ENCODE measurements at regions not wholly inside any gene's neighbourhood (a gene's known extent, or its start where the extent isn't known, plus 50 kb on each side); places are given as distances from the start of the nearest gene placed in this dataset.

DNA sequence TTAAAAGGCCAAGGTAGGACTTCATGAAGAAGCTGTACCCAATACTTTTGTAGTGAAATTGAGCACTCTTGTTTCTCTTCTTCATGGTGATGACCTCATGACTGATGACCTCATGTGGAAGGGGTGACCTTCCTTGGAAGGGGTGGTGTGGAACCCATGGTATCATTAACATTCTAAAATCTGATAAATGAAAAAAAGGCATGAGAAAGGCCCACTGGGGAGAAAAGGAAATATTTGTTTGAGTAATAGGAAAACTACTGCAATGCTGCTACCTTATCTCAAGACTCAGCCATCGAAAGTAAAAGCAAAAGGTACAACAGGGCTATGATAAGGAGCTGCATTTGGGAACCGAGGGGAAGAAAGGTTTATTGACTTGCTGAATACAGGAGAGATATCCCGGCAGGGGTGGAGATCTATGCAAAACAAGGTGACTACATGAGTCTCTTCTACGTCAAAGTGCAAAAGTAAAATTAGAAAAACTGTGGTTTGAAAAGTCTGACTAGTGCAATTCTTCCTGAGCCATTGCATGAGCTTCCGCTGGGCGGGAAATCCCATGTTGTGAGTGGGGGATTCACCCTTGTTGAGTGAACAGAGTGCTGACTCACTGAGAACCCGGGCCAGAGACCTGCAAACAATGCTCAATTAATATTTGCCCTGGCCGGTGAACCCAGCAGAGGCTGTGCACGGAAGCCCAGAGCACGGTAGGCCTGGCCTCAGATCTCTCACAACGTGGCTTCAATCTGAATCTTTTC is 138.9 kb upstream of the RFC3 start (continued):
- TF ChIP-seq HOXB13 (CRISPR knock-in tag; IDR thresholded peaks at IDR 0.05; ENCODE audit: low read depth) = peak; percentile 65; the same call in 1 of the 2 replicates
- no peak for TF ChIP-seq MYC (IDR thresholded peaks at IDR 0.05; ENCODE audit: borderline replicate concordance, low read length)
- TF ChIP-seq RFX5 (IDR thresholded peaks at IDR 0.05) = no peak
- TF ChIP-seq, protein P1, sequence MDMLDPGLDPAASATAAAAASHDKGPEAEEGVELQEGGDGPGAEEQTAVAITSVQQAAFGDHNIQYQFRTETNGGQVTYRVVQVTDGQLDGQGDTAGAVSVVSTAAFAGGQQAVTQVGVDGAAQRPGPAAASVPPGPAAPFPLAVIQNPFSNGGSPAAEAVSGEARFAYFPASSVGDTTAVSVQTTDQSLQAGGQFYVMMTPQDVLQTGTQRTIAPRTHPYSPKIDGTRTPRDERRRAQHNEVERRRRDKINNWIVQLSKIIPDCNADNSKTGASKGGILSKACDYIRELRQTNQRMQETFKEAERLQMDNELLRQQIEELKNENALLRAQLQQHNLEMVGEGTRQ (IDR thresholded peaks at IDR 0.05) = no peak
- TF ChIP-seq, protein P2, sequence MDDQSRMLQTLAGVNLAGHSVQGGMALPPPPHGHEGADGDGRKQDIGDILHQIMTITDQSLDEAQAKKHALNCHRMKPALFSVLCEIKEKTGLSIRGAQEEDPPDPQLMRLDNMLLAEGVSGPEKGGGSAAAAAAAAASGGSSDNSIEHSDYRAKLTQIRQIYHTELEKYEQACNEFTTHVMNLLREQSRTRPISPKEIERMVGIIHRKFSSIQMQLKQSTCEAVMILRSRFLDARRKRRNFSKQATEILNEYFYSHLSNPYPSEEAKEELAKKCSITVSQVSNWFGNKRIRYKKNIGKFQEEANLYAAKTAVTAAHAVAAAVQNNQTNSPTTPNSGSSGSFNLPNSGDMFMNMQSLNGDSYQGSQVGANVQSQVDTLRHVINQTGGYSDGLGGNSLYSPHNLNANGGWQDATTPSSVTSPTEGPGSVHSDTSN (IDR thresholded peaks at IDR 0.05) = no peak
- TF ChIP-seq, protein P3, sequence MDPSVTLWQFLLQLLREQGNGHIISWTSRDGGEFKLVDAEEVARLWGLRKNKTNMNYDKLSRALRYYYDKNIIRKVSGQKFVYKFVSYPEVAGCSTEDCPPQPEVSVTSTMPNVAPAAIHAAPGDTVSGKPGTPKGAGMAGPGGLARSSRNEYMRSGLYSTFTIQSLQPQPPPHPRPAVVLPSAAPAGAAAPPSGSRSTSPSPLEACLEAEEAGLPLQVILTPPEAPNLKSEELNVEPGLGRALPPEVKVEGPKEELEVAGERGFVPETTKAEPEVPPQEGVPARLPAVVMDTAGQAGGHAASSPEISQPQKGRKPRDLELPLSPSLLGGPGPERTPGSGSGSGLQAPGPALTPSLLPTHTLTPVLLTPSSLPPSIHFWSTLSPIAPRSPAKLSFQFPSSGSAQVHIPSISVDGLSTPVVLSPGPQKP (IDR thresholded peaks at IDR 0.05; ENCODE audit: low read depth, low read length) = no peak
- TF ChIP-seq, protein P4, sequence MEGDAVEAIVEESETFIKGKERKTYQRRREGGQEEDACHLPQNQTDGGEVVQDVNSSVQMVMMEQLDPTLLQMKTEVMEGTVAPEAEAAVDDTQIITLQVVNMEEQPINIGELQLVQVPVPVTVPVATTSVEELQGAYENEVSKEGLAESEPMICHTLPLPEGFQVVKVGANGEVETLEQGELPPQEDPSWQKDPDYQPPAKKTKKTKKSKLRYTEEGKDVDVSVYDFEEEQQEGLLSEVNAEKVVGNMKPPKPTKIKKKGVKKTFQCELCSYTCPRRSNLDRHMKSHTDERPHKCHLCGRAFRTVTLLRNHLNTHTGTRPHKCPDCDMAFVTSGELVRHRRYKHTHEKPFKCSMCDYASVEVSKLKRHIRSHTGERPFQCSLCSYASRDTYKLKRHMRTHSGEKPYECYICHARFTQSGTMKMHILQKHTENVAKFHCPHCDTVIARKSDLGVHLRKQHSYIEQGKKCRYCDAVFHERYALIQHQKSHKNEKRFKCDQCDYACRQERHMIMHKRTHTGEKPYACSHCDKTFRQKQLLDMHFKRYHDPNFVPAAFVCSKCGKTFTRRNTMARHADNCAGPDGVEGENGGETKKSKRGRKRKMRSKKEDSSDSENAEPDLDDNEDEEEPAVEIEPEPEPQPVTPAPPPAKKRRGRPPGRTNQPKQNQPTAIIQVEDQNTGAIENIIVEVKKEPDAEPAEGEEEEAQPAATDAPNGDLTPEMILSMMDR (IDR thresholded peaks at IDR 0.05) = no peak
- TF ChIP-seq EP300 (IDR thresholded peaks at IDR 0.05) = peak in 1 of 2 experiments; percentile 19; a peak in 1 of 5 replicates
- no peak for TF ChIP-seq POLR2A (IDR thresholded peaks at IDR 0.05; ENCODE audit: low read length)
- no peak for TF ChIP-seq HDAC2 (IDR thresholded peaks at IDR 0.05)
- TF ChIP-seq ZSCAN20 (CRISPR knock-in tag; IDR thresholded peaks at IDR 0.05) = no peak
- no peak for TF ChIP-seq PHF8 (IDR thresholded peaks at IDR 0.05; ENCODE audit: borderline replicate concordance, low read depth)
- TF ChIP-seq SREBF2 (IDR thresholded peaks at IDR 0.05) = no peak
- no peak for TF ChIP-seq EHMT2 (IDR thresholded peaks at IDR 0.05; ENCODE audit: low read depth)
- TF ChIP-seq CBX8 (IDR thresholded peaks at IDR 0.05) = no peak
- TF ChIP-seq CHD4 (IDR thresholded peaks at IDR 0.05; ENCODE audit: borderline replicate concordance) = no peak
- no peak for TF ChIP-seq KDM1A (IDR thresholded peaks at IDR 0.05; ENCODE audit: low read depth)
- TF ChIP-seq, protein P5, sequence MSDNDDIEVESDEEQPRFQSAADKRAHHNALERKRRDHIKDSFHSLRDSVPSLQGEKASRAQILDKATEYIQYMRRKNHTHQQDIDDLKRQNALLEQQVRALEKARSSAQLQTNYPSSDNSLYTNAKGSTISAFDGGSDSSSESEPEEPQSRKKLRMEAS (IDR thresholded peaks at IDR 0.05) = peak; percentile 88
- TF ChIP-seq POLR2AphosphoS2 (conservative IDR thresholded peaks at IDR 0.05; ENCODE audit: low read length) = no peak
- TF ChIP-seq EHF (CRISPR knock-in tag; IDR thresholded peaks at IDR 0.05) = no peak
- no peak for TF ChIP-seq FOXS1 (CRISPR knock-in tag; IDR thresholded peaks at IDR 0.05)
- no peak for TF ChIP-seq CBX2 (IDR thresholded peaks at IDR 0.05; ENCODE audit: borderline replicate concordance, low read depth)
- TF ChIP-seq MAZ (IDR thresholded peaks at IDR 0.05; ENCODE audit: borderline replicate concordance, low read depth, low read length) = no peak
- 0 out of 2 replicates have a peak, but pooled peaks have one; percentile 18 for TF ChIP-seq NFE2L2 (conservative IDR thresholded peaks at IDR 0.05; ENCODE audit: low read length)

DNA sequence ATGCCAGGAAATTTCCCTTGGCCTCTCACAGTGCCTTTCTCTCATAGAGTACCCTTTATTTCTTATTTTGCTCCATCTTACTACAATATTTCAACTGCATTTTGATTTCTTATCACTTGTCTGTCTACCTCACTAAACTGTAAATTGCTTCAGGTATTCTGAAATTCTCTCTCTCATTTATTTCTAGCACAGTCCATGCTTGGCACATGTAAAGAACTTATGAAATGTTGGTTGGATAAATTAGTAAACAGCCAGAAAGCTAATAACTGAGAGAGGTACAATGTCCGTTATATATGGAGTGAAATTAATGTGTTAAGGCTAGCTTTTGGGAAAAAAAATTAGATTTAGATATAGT is 138.3 kb upstream of the RFC3 start:
- CTCF ChIA-PET = interaction anchor here (1.3 to 1.5 kb wide), 2 partner anchors 137 kb away, joined by 3 read pairs; no protein-coding TSS in a partner anchor
- Histone ChIP-seq H3K4me2 (peak overlapping the region; percentile 65), H3K4me3 (no peak overlapping the region), H3K4me1 (peaks cover 28% of the 10 kb centered on the region), H3K27ac (peak overlapping the region; percentile 78 to 88), H3K9me3 (no peaks in the 10 kb centered on the region)
- TF ChIP-seq HDAC2 (IDR thresholded peaks at IDR 0.05) (no peak), RCOR1 (IDR thresholded peaks at IDR 0.05; ENCODE audit: low read depth, low read length) (no peak), RNF2 (IDR thresholded peaks at IDR 0.05; ENCODE audit: borderline replicate concordance, low read depth) (no peak), ZNF302 (CRISPR knock-in tag; IDR thresholded peaks at IDR 0.05) (no peak), TP53 (CRISPR knock-in tag; IDR thresholded peaks at IDR 0.05) (no peak), MAZ (IDR thresholded peaks at IDR 0.05; ENCODE audit: borderline replicate concordance, low read depth, low read length) (no peak), MYC (IDR thresholded peaks at IDR 0.05; ENCODE audit: borderline replicate concordance, low read length) (no peak)
- TF ChIP-seq, protein P3 (IDR thresholded peaks at IDR 0.05; ENCODE audit: low read depth, low read length) = no peak
- TF ChIP-seq, protein P2 (IDR thresholded peaks at IDR 0.05) = no peak
- TF ChIP-seq, protein P1 (IDR thresholded peaks at IDR 0.05) = no peak
- WGBS (ENCODE audit: missing lambda C conversion rate) = 82% methylated on average over 1 of the region's 1 CpG
- no peak for DNase-seq (ENCODE audit: low read depth in 1 of 2, low spot score in 1 of 2)
- no peak for FAIRE-seq
- no peak for ATAC-seq
- POLR2A ChIA-PET = interaction anchor here (1.1 to 1.6 kb wide), 2 partner anchors 17 to 136 kb away, joined by 3 to 4 read pairs; no protein-coding TSS in a partner anchor
